ENCODE measurements at regions not wholly inside any gene's neighbourhood (a gene's known extent, or its start where the extent isn't known, plus 50 kb on each side); places are given as distances from the start of the nearest gene placed in this dataset.

DNA sequence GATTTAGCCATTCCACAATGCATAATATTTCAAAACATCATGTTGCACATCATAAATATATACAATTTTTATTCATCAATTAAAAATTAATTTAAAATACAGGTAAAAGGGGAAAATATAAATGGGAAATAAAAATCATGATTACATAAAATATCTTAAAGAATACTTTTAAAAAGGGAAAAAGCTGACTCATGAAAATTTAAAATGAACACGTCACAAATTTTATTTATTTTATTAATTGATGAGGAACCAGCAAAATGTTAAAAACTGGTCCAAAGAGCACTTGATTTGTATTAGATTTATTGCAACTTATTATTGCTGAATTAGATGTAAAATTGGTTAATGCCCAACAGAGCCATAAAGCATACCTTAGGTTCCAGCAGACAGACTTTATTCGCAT is 78.5 kb upstream of the ANK2 start:
- TF ChIP-seq, protein P1, sequence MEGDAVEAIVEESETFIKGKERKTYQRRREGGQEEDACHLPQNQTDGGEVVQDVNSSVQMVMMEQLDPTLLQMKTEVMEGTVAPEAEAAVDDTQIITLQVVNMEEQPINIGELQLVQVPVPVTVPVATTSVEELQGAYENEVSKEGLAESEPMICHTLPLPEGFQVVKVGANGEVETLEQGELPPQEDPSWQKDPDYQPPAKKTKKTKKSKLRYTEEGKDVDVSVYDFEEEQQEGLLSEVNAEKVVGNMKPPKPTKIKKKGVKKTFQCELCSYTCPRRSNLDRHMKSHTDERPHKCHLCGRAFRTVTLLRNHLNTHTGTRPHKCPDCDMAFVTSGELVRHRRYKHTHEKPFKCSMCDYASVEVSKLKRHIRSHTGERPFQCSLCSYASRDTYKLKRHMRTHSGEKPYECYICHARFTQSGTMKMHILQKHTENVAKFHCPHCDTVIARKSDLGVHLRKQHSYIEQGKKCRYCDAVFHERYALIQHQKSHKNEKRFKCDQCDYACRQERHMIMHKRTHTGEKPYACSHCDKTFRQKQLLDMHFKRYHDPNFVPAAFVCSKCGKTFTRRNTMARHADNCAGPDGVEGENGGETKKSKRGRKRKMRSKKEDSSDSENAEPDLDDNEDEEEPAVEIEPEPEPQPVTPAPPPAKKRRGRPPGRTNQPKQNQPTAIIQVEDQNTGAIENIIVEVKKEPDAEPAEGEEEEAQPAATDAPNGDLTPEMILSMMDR (optimal IDR thresholded peaks at IDR 0.05 in 1 of 3, IDR thresholded peaks at IDR 0.05 in 1 of 3, conservative IDR thresholded peaks at IDR 0.05 in 1 of 3; ENCODE audit: extremely low read depth in 1 of 3, insufficient read depth in 2 of 3, low read length in 3 of 3), result no peak
- TF ChIP-seq EZH2 (IDR thresholded peaks at IDR 0.05; ENCODE audit: low read length), result no peak

Data from keratinocyte (primary cell).